ENCODE measurements at regions not wholly inside any gene's neighbourhood (a gene's known extent, or its start where the extent isn't known, plus 50 kb on each side); places are given as distances from the start of the nearest gene placed in this dataset.

DNA sequence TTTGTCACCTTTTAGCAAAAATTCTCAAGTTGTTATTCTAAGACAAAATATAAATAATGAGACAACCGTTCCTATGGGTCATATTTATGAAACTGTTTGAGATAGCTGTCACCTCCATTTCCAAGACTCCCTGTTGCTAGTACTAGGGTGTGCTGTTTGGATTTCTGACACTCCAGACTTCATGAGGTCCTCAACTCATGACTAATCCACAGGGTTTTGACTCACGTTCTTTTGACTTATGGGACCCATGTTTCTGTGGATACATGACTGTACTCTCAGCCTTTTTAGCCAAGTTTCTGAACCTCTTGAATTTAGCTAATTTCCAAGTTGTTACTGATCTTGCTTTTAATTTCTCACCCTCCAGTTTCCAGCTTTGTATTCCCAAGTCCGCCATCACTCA lies 178.7 kb upstream of the FAM98A start:
- DNase-seq (ENCODE audit: low spot score): no peak

GRCh38 chr2:33775306-33775705 lies 176.2 kb upstream of the FAM98A start:
- DNase-seq (ENCODE audit: low spot score): no peak

DNA sequence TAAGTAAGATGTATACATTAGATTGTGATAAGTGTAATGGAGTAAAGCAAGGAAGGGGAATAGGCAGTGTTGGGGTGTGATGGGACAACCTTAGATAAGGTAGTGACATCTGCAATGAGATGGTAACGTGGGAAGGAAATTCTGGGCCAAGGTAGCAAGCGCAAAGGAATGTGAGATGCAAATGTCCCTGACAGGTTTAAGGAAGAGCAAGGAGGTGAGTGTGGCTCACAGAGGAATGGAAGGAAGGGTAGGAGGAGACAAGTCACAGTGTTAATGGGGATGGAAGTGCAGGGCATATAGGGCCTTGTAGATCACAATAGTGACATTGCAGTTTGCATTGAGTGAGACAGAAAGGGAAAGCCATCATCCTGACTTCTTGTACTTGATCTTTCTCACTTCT lies 170.9 kb upstream of the FAM98A start:
- no peak for DNase-seq (ENCODE audit: low spot score)

DNA sequence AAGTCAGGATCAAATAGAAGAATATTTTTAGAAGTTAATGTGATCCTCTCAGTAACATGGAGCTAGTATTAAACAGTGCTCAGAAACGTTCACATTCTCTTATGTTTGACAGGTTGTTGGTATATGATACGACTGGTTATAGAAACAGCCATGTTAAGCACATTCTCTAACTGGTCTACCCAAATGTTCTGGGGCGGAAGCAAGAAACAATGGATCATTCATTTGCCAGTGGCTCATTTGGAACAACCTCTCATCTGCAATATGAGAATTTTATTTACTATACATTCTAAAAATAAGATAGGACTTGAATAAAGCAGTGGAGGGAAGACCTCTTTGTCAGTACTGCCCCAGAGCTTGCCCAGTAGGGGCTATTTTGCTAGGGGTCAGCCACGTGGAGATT lies 167.1 kb upstream of the FAM98A start:
- DNase-seq (ENCODE audit: low spot score): no peak

DNA sequence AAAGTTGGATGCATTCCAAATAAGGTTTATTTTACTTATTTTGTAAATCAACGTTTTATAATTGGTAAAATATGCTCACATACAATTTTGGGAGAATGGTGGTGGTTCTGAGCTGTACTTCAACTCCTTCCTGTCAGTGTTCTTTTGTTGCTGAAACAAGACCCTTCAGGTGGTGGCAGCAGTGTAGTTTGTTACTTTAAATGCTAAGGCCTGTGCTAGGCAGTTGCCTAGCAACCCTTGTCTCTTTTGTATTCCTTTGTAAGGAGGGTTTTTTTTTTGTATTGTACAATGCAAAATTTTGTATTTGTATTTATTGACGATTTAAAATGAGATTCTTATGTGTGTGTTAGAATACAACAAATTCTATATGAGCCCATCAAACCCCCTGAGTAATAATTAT lies 166.0 kb upstream of the FAM98A start:
- no peak for DNase-seq (ENCODE audit: low spot score)

DNA sequence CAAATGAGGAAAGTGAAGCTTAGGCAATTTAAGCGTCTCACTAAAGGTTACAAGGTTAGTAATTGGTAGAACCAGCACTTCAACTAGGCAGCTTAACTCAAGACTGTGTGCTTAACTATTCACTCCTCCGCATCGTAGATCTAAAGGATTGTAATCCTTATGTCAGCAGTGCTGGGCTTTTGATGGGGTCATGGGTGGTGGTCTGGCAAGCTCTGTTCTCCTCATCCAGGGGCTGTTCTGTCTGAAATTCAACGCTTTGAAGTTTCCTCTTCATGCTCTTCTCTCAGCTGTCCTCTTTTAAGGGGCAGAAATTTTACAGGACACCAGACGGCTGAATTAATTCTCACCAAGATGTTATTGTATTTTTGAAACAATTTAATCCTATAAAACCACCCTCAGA lies 165.5 kb upstream of the FAM98A start:
- DNase-seq (ENCODE audit: low spot score): no peak

DNA sequence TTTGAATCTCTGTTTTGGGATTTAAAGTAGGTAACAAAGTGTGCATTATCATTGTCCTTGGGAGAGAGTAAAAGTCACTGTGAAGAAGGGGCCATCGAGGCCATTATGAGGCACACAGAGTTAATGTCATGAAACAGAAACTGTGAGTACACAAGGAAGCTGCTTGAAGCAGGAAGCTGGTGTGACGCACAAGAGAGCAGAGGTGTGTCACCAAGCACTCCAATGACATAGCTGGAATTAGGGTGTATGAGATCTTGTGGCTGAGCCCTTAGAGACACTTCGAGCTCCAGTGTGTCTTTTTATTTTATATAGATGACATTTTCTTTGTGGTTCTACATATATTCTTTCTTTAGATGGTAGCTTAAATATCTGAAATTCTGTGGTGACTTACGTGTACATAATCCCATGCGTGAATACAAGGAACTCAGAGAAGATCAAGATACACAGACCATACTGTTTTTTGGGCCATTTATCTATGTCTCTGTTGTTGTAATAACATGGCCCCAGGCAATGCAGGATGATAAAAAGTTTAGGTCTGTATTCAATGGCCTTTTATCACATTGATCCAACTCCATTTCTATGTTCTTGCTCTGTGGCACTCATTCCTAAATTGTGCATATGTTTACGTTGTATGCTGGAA lies 164.7 kb upstream of the FAM98A start:
- no peak for DNase-seq (ENCODE audit: low spot score)

DNA sequence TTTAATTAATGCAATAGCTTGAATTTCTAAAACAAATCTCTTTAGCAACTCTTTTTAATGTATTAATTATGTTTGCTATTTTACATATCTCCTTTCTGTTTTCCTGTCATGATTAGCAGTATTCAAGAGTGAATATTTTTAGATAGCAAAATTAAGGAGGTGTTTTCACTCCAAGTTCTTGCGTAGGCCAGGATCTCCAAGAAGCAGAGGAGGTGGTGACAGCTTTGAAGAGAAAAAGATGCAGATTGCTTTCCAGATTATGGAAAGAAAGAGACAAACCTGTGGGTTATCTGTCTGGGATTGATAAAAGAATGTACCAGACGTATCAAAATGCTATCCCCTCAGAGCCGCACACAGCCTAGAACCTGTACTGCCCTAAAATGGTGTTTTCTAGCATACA lies 163.5 kb upstream of the FAM98A start:
- no peak for DNase-seq (ENCODE audit: low spot score)

DNA sequence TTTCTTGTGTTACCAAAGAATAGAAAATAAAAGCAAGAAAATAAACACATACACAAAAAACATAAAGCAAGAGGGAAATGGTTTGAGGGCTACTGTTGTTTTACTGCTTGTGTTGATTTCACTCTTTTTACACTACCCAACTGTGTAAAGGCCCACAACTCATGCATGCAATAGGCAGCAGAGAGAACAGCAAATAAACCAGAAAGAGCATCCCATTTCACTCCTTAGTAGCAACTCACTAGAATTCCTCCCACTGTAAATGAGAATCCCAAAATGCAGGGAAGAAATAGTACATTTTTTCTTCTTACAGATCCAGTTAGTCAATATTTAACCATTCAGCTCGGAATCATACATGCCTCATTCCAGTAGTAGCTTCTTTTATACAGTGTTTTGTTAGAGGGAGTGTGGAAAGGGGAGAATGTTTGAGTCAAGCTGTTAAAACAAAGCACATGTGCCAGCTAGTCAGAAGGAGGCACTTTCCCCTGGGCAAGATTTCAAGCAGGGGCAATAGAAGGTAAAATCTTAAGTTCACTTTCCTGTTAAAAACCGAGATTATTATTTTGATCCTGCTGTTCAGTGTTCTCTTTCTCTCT lies 147.2 kb upstream of the FAM98A start:
- DNase-seq (ENCODE audit: low spot score): no peak

GRCh38 chr2:33735096-33735495 lies 136.0 kb upstream of the FAM98A start:
- no peak for DNase-seq (ENCODE audit: low spot score)

DNA sequence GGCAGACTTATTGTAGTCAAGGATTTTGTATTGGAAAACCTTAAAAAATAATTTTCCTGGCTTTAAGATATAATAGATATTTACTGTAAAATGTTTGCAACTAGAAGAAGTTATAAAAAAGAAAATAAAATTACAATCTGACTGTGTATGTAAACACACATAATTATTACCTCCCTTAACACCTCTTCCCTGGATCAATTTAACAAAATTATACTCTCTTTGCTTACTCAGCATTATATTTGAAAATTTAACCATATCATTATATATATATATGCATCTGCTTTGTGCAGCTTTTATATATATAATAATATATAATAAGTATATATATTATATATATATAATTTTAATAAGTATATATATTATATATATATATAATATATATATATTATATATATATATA lies 131.7 kb upstream of the FAM98A start:
- DNase-seq (ENCODE audit: low spot score): no peak

DNA sequence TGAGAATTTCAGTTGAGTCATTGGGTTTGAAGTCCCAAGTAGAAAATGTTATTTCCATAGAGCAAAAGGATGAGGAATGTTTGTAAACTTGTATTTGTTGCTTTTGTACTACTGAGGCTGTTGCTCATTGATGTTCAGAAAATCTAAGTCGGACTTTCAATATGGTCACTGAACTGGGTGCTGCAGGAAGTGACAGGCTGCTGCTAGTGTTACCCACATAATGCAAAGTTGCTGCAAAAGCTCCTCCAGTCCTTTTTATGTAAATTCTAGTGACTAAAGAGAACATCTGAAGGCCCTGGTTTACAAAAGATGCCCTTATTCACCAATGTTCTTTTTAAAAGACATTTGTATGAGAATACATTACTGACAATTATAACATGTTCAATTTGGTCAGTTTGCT lies 131.1 kb upstream of the FAM98A start:
- no peak for DNase-seq (ENCODE audit: low spot score)

DNA sequence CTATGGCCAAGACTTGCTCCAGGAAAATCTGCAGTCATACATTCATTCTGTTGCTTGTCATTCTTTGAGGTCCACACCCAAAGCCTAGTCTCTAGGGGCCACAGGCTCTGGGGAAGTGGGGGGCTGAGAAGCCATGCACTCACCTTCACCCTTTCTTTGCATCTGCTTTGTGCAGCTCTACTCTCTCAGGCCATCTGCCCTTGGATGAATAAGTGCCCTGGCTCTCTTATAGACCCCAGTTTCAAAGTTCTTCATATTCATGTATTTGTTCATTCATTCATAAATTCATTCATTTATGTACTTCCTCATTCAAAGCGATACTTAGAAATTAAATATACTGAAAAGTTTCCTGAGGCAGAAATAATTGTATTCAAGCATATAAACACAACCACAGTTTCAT lies 130.3 kb upstream of the FAM98A start:
- no peak for DNase-seq (ENCODE audit: low spot score)

DNA sequence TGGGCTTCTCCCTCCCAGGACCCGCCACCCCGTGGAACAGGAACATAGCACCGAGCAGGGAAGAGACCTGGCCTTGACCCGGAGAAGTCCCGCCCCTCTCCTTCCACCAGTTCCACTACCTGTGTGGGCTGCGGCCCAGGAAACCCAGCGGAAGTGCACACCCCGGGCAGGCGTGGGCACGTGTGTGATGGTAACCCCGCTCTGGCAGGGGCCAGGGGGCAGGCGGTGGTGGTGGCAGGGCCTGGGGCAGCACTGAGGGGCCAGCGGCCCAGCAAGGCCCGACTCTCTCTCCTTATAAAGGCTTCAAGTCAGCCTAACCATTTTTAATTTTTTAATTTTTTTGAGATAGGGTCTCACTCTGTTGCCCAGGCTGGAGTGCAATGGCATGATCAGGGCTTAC lies 129.0 kb upstream of the FAM98A start:
- no peak for DNase-seq (ENCODE audit: low spot score)

DNA sequence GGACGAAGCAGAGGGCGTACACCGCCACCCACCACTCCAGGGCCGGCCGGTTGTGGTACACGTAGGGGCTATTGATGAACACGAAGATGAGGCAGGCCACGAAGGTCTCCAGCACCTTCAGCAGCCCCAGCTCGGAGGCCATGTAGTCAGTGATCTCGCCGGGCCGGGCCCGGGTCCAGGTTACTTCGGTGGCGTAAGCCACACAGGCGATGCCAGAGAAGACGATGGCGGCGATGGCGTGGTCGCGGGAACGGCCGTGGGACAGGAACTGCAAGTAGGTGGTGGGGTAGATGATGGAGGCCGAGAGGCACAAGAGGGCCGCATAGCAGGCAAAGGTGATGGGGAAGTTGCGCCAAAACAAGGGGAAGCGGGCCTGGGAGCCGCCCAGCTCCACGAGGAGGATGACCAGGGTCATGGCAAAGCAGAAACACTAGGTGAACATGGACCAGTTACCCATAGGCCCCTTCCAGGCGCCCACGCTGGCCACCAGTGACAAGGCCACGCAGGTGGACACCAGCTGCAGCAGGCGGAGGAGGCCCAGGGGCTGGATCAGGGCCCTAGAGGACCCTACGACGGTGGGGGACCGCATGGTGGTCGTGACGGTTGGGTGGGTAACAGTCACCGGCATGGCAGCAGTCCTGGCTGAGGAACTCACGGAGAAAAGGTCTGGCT lies 128.4 kb upstream of the FAM98A start:
- DNase-seq (ENCODE audit: low spot score): no peak

DNA sequence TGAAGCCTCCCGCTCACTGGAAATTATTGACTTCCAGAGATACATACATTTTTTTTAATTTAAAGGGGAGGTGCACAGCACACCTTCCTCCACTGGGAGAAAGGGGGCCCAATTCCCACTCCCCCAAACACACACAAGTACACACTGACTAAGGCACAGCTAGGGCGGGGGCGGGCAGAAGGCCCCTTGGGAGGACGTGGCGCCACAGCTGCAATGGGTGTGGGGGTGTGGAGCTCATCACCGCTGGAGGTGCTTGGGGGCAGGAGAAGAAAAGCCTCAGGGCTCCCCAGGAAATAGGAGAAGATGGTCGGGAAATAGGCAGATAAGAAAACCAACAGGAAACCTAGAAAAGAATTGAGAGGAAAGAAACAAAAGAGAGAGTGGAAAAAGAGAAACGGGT lies 127.3 kb upstream of the FAM98A start:
- no peak for DNase-seq (ENCODE audit: low spot score)

GRCh38 chr2:33723329-33723728 lies 124.2 kb upstream of the FAM98A start:
- DNase-seq (ENCODE audit: low spot score): no peak

GRCh38 chr2:33719067-33719466 lies 120.0 kb upstream of the FAM98A start:
- DNase-seq (ENCODE audit: low spot score): no peak

DNA sequence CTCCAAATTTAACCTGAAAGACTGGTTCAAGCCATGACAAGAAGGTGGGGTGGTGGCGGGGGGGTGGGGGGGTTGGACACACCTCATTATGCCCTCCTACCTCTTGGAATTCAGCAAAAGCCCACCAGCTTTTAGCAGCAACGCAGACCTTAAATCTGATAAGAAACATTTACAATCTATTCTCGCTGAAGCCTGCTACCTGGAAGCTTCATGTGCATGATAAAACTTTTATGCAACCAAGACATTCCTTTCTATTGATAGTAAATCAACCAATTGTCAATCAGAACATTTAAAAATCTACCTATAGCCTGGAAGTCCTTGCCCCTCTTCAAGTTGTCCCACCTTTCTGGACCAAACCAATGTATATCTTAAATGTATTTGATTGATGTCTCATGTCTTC lies 113.6 kb upstream of the FAM98A start:
- DNase-seq (ENCODE audit: low spot score): no peak

- DNase-seq (ENCODE audit: low spot score): no peak
Observed at GRCh38 chr2:33709951-33710350, 110.9 kb upstream of the FAM98A start.

DNA sequence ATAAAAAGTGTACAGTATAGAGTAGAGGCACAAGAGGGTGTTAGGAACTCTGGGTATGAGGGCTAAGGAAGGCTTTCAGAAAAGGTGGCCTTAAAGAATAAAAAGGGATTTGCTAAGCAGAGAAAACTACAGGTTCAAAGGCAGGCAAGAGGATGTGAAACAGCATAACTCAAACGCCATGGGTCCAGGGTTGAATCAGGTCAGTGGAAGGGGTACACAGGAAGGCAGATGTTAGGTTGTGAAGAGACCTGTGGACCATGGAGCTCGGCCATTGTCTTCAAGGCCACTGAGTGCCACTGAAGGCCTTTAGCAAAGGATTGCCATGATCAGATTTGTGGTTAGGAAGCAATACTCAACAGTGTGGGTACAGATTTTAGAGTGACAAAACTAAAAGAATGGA lies 108.2 kb upstream of the FAM98A start:
- DNase-seq (ENCODE audit: low spot score): no peak

GRCh38 chr2:33706410-33706809 lies 107.3 kb upstream of the FAM98A start:
- no peak for DNase-seq (ENCODE audit: low spot score)

DNA sequence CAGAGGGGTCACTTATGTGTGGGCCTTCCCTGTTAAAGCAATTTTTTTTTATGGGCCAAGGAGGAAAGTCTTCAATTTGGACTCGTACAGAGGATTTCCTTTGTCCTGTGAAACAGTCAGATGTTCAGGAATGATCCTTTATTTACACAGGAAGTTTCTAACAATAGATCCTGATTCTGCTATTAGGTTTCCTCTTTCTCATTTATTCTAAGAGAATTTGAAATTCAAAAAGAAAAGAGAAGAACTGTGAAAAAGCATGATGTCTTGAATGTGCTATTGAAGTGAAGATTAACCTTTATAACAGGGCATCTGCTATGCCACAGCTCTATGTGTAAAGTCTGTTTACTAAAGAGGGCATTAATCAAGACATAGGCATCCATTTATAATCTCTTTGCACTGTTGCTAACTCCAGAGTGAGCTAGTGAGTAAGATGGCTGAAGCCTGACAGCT lies 105.3 kb upstream of the FAM98A start:
- no peak for DNase-seq (ENCODE audit: low spot score)

DNA sequence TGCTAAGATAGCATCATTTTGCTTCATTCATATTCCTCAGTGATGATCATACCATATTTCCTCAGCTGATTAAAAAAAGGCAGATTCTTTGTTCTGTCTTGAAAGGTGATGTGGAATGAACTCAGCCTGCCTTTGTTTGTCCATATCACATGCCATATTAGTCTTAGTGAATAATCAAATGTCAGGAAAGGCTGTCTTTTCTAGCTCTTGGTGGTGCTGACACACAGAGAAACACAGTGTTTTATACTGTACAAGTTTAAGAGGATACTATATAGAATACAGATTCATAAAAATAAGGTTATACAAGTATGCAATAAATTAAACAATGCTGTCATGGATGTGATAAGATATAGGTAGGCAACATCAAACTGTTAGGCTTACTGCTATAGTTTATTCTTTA lies 97.1 kb upstream of the FAM98A start:
- no peak for DNase-seq (ENCODE audit: low spot score)
